KBM-7 (cell line): ENCODE measurements at regions not wholly inside any gene's neighbourhood (a gene's known extent, or its start where the extent isn't known, plus 50 kb on each side); places are given as distances from the start of the nearest gene placed in this dataset.

Source experiments
- DNase-seq: peaks from one replicate; pipeline ENCODE4 v3.0.0-alpha.2; 2015
- in situ Hi-C: fragments of 300-500 bp; cut with MboI; formaldehyde crosslinking; loops from 2 replicates; pipeline ENCODE4 v1.14.3; 2020; ENCODE audit warnings: low sequenced_read_pairs, low pct_unique_long_range_greater_than_20kb, mixed read lengths

- in situ Hi-C loops, result no loop called here
- no peak for DNase-seq
Measured at GRCh38 chr20:6471871-6472270, 295.6 kb upstream of the BMP2 start.

- in situ Hi-C loops, result no loop called here
- no peak for DNase-seq
Measured at GRCh38 chr20:6471110-6471647, 296.3 kb upstream of the BMP2 start.

- no peak for DNase-seq
- in situ Hi-C loops, result no loop called here
Measured at GRCh38 chr20:6469695-6470094, 297.8 kb upstream of the BMP2 start.

DNA sequence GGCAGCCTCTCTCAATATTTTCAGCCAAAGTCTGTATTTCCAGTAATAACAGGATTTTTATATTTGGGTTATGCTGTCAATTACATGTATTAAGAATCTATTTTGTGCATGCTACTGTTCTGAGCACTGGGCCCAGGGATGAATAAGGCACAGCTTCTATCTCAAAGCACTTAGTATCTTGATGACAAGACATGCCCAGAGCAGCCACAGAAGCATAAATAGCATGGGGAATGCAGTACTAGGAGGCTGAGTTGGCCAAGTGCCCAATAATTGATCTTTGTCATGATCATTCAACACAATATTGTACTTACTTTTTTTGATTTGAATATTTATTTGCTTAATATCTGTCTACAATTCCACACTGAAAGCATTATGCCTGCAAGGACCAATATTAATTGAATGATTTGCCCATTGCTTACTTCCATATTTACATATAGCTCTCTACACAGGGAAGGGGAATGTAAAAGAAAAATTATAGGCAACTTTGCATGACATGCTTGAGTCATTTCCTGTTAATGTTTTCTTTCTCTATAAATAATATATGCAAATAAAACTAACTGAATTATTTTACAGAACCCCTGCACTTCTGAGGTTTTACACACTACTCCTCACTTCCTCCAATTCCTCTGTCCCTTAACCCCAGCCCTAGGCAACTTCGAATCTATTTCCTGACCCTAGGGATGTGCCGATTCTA is 298.9 kb upstream of the BMP2 start:
- no peak for DNase-seq
- in situ Hi-C loops, result no loop called here

GRCh38 chr20:6467562-6467961 is 299.9 kb upstream of the BMP2 start:
- no peak for DNase-seq
- in situ Hi-C loops, result no loop called here

DNA sequence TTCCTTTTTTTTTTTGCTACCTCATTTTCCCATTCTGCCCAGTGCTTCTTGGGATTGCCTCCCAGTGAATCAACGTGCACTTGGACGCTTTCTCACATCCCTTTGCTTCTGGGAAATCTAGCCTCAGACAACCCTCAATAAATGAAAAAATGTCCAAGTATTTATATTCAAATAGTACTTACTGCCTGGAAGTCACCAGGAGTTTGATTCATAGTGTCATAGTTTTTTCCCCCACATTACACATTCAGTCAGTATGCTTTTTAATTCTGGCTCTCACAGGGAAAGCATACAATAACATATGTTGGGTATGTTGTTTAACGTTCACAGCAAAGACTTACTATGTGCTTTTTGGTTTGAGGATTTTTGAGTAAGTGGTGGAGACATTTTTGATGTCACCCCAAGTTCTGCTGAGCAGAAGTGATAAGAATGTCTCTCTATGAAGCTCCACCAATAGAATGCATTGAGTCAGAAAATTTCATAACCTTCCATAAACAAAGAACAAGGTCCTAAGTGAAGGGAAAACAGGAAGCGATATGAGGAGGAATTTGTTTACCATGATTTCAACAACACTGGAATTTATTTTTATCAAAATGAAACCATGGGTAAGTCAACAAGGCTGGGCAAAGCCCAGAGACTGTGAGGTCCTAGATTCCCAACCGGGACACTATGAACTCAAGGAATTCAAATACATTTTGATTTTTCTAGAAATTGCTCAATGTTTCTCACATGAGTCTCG is 301.2 kb upstream of the BMP2 start:
- in situ Hi-C loops, result no loop called here

DNA sequence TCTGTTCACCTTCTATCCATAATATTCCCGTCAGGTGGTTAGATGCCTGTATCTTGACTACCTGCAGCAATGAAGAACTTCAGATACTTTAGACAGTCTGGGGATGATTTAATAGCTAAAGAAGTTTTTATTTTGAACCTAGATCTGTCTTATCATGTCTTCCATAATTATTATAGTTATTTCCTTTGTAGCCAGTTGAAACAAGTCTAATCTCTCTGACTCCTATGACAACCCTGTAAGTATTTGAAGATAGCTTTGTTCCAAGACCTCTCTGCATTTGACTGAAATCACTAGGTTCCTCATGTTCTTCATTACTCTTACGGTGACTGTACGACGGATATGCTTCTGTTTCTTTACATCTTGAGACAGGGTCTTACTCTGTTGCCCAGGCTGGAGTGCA is 316.6 kb upstream of the BMP2 start:
- in situ Hi-C loops, result no loop called here
- no peak for DNase-seq

More for the DNA sequence above, 301.2 kb upstream of the BMP2 start:
- no peak for DNase-seq

DNA sequence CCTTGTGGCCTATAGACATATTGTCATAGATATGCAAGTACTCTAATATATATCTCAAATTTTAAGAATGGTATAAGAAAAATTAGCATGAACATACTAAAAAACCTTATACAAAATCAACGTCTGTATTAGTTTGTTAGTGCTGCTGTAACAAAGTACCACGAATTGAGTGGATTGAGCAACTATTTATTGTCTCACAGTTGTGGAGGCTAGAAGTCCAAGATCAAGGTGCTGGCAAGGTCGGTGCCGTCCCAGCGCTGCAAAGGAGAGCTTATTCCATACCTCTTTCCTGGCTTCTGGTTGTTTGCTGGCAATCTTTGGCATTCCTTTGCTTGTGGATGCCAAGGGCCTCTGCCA is 317.6 kb upstream of the FERMT1 start:
- DNase-seq, result no peak
- in situ Hi-C loops, result no loop called here

DNA sequence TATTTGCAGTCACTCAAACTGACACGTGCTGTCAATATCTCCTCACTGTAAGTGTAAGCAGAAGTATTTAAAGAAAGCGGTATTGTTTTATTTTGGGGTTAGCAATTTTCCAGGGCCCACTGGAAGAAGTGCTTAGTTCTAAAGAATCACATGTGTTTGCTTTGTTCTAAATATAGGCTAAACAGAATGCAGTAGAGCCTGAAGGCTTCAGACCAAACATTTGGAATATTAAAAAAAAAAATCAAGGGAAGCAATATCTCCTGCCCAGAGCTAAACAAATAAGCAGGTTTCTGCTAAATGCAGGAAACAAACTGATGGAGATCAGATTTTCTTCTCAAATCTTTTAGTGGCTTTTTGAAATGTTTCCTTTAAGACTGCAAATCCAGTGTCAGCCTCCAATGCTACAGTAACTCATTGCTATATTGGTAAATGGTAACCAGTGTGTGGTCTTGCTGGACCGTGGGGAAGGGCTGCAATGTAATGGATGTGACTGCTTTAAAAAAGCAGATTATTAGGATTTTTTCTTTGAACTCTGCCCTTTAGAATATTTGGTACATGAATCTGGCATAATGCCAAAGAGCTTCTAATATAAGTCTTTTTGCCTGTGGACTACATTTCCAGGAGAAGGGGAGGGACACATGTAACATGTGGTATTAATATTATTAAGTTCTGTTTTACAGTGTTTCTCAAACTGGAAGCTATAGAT is 317.1 kb upstream of the FERMT1 start:
- in situ Hi-C loops, result no loop called here
- DNase-seq, result no peak

- in situ Hi-C loops, result no loop called here
- no peak for DNase-seq
Measured at GRCh38 chr20:6434131-6434530, 311.3 kb upstream of the FERMT1 start.

DNA sequence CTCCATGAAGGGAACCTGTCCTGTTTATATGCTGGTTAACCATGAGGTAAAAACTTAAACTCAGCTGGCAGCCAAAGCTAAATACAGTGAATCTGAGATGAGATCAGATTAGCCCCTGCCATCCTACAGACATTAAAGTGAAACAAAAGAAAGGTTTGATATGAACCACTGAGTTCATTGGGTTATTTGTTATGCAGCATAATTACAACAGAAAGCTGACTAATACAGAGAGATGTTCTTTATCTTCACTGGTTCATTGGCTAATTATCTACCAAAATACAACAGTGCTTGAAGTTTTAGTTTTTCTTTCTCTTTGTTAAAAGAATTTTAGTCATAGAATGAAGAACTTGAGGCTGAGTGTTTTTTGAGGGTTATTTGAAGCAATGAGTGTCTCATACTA is 307.6 kb upstream of the FERMT1 start:
- no peak for DNase-seq
- in situ Hi-C loops, result no loop called here

- DNase-seq, result peak; percentile 4
Measured at GRCh38 chr20:6426287-6426891, 303.6 kb upstream of the FERMT1 start.

DNA sequence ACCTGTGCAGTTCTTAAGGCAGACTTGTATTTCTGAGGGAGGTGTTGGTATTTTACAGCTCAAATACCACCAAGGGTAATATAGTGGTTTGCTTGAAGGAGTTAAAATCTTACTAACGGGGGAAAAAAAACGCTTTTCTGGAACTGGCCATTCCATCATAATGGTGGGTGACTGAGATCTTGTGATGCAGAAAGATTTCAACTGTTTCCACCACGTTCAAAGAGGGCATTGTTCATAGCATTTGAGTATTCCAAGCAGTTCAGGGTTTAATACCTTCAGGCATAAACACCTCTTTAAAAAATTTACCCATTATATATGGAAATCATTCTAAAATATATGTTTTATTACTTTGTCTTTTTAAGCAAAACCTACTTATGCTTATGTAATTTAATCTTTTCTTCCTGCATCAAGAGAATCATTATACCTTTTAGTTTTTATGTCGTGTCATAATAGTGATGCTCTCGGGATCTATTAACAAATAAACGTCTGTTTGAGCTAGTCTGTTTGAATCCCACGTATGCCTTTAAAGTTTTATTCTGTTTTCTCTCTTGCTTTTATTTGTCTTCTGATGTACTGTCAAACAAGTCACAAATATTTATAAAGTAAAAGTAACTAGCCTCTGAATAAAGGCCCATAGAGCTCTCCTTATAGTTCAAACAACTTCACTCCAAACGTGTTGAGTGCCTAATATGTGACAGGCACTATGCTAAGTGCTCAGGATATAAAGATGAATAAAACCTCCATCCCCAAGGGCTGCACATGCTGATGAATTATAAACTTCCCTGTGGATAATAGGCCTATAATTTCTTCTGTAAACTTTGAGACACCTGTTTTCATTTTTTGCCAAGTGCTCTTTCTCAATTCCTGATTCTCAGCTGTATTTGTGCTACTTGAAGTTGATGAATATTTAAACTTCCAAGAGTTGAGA is 298.8 kb upstream of the FERMT1 start:
- in situ Hi-C loops, result no loop called here
- DNase-seq, result no peak

More at GRCh38 chr20:6426287-6426891, 303.6 kb upstream of the FERMT1 start:
- in situ Hi-C loops, result no loop called here

- no peak for DNase-seq
- in situ Hi-C loops, result no loop called here
Measured at GRCh38 chr20:6420336-6420735, 297.5 kb upstream of the FERMT1 start.

GRCh38 chr20:6418732-6419131 is 295.9 kb upstream of the FERMT1 start:
- in situ Hi-C loops, result no loop called here
- DNase-seq, result no peak

DNA sequence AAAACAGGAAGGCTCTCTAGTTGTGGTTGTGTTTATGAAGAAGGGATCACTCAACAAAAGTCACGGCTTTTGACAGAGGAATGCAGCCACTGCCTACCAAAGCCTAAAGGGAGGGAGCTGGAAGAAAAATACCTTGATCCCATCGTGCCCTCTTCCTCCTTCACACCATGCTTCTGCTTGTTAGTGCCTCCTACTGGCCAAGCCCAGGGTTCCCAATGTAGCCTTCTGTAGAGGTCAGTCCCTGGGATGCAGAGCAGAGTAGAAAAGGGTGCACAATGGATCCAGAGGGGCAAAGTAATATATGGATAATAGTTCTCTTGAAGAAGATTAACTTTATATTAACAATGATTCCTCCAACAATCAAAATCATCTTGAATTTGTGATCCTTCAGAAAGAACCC is 293.5 kb upstream of the FERMT1 start:
- DNase-seq, result no peak
- in situ Hi-C loops, result no loop called here

DNA sequence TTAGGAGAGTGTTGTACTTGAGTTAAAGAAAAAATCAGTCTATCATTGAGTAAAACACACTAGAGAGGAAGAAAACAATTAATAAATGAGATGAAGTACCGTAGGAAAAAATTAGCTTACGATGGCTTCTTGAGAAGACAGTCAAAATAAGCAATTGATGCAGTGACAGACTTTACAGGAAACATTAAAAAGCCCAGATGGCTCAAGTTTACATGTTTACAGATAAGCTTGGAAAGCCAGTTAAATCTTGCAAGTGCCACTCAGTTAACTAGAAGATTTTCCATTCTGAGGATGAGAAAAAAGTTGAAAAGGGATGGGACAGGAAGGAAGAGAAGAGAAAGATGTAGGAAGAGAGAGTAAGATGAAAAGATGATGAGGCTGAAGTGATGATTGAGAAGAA is 288.8 kb upstream of the FERMT1 start:
- in situ Hi-C loops, result no loop called here

DNA sequence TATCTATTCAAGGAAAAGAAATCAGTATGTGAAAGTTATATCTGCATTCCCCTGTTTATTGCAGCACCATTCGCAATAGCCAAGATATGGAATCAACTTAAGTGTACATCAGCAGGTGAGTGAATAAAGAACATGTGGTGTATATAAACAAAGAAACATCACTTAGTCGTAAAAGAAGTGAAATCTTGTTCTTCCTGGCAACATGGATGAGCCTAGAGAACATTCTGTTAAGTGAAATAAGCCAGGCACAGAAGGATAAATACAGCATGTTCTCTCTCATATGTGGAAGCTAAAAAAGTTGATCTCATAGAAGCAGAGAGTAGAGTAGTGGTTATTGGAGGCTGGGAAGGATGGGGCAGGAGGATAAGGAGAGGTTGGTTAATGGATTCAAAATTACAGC is 287.9 kb upstream of the FERMT1 start:
- in situ Hi-C loops, result no loop called here
- DNase-seq, result no peak

More for the DNA sequence above, 288.8 kb upstream of the FERMT1 start:
- no peak for DNase-seq

- in situ Hi-C loops, result no loop called here
- no peak for DNase-seq
Measured at GRCh38 chr20:6407163-6407562, 284.3 kb upstream of the FERMT1 start.
